GM10266 (cell line): ENCODE measurements at regions not wholly inside any gene's neighbourhood (a gene's known extent, or its start where the extent isn't known, plus 50 kb on each side); places are given as distances from the start of the nearest gene placed in this dataset.
"Not testable (repeated sequence)": the region's sequence is repeated elsewhere in the genome, so short reads cannot be mapped to it uniquely, and the experiment has no call there.

Experiments
- DNase-seq: peaks from one replicate; pipeline ENCODE4 v3.0.0; 2012; ENCODE audit errors: extremely low spot score
- TF ChIP-seq, protein P1 (sequence below): IDR thresholded peaks from 2 replicates; pipeline ENCODE4 v1.5.1; 2012; ENCODE audit warnings: mild to moderate bottlenecking, low read depth; ENCODE audit not compliant: control insufficient read depth, insufficient read depth; ENCODE audit errors: missing control alignments

DNA sequence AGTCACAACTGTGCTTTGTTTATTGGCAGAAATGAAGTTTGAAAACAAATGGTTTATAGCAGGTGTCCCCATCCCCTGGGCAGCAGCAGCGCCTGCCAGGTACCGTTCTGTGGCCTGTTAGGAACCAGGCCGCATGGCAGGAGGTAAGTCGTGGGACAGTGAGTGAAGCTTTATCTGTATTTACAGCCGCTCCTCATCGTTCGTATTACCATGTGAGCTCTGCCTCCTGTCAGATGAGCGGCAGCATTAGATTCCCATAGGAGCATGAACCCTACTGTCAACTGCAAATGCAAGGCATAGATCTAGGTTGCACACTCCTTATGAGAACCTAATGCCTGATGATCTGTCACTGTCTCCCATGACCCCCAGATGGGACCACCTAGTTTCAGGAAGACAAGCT is 63.4 kb upstream of the SOD1 start:
- no peak for DNase-seq
- TF ChIP-seq, protein P1, sequence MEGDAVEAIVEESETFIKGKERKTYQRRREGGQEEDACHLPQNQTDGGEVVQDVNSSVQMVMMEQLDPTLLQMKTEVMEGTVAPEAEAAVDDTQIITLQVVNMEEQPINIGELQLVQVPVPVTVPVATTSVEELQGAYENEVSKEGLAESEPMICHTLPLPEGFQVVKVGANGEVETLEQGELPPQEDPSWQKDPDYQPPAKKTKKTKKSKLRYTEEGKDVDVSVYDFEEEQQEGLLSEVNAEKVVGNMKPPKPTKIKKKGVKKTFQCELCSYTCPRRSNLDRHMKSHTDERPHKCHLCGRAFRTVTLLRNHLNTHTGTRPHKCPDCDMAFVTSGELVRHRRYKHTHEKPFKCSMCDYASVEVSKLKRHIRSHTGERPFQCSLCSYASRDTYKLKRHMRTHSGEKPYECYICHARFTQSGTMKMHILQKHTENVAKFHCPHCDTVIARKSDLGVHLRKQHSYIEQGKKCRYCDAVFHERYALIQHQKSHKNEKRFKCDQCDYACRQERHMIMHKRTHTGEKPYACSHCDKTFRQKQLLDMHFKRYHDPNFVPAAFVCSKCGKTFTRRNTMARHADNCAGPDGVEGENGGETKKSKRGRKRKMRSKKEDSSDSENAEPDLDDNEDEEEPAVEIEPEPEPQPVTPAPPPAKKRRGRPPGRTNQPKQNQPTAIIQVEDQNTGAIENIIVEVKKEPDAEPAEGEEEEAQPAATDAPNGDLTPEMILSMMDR = no peak

DNA sequence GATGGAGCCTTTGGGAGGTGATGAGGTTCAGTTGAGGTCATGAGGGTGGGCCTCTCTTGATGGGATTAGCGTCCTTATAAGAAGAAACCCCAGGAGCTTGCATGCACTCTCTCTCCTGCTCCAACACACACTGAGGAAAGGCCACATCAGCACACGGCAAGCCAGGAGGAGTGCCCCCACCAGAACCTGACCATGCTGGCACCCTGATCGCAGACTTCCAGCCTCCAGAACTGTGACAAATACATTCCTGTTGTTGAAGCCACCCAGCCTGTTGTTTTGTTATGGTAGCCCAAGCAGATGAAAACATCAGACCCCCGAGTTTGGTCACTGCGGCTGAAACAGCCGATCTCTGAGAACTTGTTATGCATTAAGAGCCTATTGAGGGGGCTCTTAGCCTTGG is 64.8 kb upstream of the SOD1 start:
- TF ChIP-seq, protein P1 = no peak
- DNase-seq = no peak

DNA sequence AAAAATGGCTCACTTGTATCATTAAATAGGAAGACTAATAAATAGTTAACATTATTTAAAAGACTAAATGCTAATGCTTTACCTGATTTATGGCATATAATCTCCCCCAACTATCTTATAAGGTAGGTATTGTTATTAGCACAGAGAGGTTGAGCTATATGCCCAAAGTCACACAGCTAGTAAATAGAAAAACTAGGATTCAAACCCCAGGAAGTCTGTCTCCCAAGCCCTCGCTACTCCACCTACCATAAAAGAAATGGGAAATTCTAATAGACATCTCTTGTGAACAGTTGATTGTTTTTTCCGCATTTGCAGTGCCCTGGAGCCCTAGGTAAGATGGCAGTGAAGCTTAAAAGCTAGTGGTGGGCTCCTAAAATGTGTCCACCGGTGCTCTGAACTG is 65.2 kb upstream of the SOD1 start:
- TF ChIP-seq, protein P1 = no peak
- DNase-seq = no peak

DNA sequence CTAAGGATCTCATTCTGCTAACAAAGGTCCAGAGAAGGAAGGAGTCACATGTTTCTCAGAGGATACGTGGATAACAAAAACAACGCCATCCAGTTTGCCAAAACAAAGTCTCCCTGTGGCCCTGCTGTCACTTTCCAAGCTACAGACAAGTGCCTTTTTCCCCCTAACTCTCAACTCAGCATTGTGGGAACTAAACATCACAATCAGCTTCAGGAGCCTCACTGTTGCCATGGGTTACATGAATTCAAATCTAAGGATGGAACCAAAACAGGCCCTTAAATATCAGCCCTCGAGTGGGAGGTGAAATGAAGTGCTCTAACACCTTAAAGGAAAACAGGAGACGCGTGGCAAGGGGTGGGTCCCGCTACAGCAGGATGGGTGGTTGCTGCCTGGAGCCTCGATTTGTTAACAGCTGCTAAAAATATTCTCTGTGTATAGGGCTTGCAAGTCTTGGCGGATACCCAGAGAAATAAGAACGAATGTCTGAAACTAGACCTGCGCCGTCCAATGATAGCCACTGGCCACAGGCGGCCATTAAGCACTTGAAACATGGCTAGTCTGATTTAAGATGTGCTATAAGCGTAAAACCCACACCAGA is 66.4 kb upstream of the SOD1 start:
- no peak for DNase-seq
- TF ChIP-seq, protein P1 = no peak

DNA sequence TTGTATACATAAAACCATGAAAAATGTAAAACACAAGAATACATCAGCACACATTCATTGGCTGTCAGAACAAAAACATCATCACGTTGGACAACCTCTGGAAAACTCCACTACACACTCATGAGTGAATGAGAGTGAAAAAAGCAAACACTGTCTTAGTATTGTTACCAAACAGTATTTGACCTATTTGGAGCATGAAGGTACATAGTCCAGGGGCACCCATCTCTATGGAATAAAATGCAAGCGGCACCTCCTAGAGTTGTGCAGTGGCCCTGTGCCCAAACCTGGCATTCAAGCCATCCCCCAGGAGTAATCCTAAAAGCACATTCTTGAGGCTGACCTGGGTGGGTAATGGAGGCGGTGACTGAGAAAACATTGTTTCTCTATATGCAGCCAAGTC is 67.0 kb upstream of the SOD1 start:
- TF ChIP-seq, protein P1 = no peak
- no peak for DNase-seq

DNA sequence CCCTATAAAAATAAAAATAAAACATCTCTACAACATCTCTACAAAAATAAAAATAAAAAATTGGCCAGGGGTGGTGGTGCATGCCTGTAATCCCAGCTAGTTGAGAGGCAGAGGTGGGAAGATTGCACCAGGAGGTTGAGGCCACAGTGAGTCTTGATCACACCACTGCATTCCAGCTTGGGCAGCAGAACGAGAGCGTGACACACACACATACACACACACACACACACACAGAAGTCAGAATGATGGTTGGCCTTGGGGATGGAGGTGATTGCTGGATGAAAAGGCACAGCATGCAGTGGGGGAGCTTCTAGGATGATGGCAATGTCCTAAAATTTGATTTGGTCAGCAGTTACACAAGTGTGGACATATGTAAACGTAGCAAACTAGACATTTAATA is 69.7 kb upstream of the SOD1 start:
- TF ChIP-seq, protein P1 = no peak
- DNase-seq = no peak

DNA sequence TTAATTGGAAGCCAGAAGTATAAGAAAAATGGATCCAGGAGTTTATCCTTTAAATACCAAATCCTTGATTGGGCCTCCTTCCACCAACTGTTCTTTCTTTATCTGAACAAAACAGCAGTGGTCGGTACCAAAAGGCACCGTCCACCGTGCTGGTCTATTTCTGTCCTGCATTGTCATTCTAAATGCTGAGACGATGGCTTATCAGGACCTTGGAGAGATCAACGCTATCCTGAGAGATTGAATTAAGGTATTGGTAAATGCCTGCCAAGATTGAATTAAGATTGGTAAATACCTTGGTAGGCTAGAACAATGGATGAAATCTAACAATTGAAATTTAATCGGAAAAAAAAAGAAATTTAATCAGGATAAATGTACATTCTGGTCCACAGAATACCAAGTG is 73.4 kb upstream of the SOD1 start:
- DNase-seq = no peak
- TF ChIP-seq, protein P1 = no peak

DNA sequence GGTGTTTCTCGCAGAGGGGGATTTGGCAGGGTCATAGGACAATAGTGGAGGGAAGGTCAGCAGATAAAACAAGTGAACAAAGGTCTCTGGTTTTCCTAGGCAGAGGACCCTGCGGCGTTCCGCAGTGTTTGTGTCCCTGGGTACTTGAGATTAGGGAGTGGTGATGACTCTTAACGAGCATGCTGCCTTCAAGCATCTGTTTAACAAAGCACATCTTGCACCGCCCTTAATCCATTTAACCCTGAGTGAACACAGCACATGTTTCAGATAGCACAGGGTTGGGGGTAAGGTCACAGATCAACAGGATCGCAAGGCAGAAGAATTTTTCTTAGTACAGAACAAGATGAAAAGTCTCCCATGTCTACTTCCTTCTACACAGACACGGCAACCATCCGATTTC is 75.6 kb upstream of the SOD1 start:
- DNase-seq = not testable (repeated sequence)
